GM19397 (cell line): ENCODE measurements at regions not wholly inside any gene's neighbourhood (a gene's known extent, or its start where the extent isn't known, plus 50 kb on each side); places are given as distances from the start of the nearest gene placed in this dataset.

Source experiments
- ATAC-seq: cut with Tn5 transposase; IDR thresholded peaks from one replicate; pipeline ENCODE4 v1.9.1; 2021; ENCODE audit warnings: mild to moderate bottlenecking, moderate library complexity; ENCODE audit not compliant: unreplicated experiment

DNA sequence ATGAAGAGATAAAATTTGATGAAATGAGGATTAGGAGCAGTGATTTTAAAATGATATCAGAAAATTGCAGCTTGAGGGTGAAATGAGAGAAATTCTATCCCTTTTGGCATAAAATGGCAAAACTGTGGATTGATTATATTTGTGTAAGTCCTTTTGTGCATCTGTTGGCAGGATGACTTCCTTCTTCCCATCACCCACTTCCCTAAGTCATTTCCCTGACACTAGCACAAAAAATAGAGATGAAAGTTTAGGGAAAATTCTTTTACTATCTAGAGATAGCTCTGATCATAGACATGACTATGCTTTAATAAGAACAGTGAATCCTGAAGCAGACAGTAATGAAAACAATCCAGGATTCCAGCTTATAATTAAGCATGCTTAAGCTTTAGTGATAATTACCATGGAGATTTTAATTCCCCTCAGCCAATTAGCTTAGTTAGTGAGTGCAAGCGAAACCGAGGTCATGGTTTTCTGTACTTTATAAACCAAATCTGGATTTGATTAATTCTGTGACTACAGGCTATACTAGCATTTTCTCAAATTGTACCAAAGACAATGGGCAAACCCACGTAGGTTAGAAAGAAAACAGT, 163.6 kb upstream of the TARS1 start:
- no peak for ATAC-seq

DNA sequence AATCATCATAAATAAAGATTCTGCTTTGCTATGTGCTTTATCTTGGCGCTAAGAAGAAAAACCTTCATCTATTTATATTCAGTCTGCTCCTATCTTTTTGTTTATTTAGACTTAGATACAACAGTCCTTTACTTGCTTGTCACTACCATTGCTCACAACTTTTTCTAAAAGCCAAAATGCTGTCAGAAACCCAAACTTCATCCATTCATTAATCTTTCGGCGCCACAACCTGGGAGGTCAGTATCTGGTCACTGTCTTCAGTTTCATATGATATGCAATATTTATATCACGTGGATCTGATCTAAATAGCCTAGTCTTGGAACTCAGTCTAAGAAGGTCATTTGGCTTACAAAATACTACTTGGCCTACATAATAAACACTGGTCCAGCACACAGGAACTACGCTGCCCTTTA, 159.3 kb upstream of the TARS1 start:
- ATAC-seq = no peak

DNA sequence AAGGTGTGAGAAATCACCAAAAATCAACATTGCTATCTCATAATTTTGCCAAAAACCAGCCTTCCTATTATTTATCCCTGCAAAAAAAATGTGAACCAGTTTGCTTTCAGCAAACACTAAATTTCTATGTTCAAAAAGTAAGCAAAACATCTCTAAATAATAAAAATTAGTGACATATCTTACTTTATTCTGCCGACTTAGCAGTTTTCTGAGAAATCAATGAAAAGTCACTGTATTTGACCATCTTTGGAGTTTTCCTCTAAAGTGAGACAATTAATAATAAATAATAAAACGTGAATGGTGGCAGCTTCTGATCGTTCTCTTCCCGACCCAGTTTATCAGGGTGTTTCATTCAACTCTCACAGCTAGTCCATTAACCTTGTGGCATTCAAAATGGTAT, 158.6 kb upstream of the TARS1 start:
- ATAC-seq = no peak

DNA sequence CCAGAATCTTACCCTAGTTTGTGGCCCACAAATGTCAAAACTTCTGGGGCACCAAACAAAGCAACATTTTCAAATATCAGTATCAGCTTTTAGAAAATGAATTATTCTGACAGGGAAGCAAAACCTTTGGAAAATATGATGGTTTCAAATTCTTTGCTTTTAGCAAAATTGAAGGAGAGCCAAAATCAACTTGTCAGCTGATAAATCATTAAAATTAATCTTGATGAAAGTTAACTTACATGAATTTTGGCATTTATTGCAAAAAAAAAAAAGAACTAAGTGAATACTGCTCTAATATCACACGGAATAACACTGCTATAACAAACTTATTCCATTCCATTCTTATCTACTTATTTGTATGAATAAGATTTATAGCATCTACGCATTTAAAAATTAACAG, 158.1 kb upstream of the TARS1 start:
- no peak for ATAC-seq

DNA sequence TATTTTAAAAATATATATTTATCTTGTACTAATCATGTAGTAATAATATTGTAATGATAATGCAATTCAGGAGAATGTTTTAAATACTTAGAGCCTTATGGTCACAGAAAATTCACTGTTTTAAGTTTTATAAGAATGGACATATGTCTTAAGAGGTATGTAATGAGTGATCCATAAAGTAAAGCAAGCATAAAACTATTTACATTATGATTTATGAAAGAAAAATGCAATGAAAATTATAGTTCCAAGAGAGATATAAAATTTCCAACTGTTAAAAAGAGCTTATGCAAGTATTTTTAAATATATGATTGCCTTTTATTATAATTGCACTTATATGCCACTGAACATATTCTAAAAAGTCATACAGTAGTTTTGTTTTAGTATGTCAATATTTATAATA, 157.5 kb upstream of the TARS1 start:
- no peak for ATAC-seq

DNA sequence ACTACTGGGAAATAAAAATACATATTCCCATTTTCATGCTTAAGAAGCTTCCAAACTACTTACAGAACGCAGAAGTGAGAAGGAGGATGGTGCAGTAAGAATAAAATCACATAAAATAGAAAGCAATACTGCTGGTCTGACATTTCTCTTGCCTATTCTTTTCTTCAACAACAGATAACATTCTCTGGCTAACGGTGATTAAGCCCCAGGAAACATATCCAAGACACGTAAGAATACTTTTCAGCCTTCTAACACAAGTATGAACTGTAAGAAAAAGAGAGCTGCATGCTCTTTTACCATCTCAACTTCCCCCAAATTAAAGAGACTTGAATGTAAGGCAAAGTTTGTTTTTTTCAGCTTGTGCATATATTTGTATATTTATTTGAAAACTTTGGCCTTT, 156.1 kb upstream of the TARS1 start:
- ATAC-seq = no peak

DNA sequence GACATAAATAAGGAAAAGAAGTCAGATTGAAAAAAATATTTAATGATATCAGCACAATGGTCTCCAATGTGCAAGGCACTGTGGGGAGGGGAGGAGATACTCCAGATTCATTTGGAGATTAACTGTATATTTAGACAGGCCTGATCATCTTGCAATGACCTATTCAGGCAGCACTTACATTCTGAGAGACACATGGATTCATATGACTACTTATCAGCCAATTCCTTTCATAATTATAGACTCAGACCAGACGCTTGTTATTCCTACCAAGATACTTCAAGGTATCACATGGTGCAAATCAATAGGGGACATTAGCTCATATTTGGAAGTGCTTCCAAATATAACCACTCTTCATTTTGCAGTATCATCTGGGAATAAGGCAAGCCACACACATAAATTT, 153.5 kb upstream of the TARS1 start:
- ATAC-seq = no peak

DNA sequence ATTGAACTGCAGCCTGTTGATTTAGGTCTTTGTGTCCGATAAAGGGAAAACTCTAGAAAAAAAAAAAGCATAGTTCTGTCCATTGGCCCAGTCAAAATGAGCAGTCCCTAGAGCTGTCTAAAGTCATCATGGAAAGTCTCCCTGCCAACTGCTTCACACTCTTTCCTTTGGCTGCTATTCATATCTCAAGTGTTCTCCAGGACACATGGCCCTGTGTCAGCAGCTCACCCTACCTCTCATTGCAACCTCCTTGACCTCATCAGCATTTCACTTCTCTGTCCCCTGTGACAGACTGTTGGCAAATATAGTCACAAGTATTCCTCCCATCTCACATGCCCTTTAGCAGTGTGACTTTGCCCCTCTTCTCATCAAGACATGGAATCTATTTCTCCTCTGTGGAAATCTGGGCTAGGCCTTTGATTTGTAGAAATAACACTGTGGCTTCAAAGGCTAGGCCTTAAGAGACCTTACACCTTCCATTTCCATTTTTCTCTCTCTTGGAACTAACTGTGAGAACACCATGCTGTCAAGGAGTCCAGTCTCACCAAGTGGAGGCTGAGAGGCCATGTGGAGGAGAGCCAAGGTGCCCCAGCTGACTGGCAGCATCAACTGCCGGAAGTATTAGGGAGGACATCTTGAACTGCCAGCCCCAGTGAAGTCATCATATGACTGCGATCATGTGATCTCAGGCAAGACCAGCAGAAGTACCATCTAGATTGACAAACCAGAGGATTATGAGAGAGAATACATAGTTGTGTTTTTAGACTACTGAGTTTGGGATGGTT, 149.4 kb upstream of the TARS1 start:
- ATAC-seq = no peak

DNA sequence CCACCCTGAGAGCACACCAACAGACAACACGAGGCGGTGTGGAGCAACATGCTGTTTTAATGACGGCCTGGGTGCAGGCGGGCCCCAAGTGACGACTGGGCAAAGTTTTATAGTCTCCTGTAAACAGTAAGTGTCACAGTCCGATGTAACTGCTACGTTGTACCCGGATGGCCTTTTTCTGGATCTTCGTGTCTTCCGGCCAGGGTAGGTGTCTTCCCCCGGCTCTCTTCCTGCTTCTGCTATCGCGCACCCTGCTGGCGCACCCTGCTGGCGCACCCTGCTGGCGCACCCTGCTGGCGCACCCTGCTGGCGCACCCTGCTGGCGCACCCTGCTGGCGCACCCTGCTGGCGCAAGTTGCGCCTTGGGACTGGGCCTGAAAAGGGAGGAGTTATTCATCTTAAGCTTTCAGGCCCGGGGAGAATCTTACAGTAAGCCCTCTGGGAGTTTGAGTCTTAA, 143.0 kb upstream of the TARS1 start:
- no peak for ATAC-seq

DNA sequence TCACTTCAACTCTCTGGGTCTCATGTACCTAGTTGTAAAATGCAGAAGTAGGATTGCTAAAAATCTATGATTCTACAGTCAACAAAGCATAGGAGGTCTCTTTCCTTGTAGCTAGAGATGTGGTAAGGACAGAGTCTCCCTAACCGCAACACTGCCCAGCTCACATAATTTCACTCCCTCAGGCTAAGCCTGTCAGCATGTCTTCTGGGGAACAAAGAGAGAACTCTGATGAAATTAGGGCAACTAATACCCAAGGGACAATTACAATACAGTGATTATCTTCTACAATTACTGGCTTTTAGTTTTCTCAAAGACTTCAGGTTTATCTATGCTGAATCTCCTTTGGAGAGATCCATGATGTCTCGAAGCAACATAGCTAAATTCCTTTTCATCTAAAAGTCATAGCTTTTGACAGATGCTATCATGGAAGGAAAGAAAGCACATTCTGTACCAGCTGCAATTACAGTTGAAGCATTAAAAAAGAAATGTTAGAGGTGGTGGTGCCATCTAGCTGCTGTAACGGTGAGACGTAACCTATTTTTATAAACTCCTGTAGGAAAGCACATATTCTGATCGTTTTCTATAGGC, 141.1 kb upstream of the TARS1 start:
- peak; percentile 43 for ATAC-seq

DNA sequence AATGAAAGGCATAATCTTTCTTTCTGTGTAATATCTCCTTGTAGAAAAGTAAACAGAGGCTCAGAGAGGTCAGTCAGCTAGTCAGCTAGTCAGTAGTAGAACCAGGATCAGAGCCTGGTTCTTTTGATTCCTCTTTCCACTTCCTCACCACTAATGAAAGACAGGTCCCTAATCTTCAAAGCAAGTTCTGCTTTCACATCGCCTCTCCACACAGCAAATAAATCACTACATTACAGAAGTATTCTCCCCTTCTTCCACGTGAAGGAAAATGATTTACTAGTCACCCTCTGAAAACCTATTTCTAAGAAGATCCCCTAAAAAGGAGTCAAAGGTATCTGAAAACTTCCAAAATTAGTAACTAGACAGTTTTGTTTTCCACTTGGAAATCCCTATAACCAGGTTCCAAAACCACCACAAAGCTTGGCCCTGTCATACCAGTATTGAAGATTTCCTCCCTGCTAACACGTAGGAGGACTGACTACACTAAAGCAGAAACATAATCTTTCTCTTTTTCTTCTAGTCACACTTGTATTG, 140.5 kb upstream of the TARS1 start:
- ATAC-seq = peak; percentile 65

DNA sequence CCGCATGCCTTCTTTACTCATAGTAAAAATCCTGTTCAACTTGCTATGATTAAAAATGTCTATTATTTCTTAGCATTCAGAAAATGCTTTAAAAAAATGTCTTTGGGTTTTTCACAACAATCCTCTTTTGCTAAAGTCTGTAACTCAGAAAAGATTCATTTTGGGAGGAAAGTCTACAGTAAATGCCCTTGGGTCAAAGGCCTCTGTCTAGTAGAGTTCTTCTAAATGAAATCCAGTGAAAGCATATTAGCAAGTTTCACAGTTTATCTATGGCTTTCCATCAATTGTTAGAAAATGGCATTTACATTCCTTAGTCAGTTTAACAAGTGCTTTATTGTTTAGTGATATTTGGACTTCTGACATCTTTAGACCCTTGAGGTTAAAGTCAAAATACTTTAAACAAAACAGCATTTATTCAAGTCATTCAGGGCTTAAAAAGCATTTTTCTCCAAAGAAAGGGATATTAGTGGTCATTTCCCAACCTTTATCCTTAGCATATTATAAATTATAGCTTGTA, 137.1 kb upstream of the TARS1 start:
- ATAC-seq = no peak

DNA sequence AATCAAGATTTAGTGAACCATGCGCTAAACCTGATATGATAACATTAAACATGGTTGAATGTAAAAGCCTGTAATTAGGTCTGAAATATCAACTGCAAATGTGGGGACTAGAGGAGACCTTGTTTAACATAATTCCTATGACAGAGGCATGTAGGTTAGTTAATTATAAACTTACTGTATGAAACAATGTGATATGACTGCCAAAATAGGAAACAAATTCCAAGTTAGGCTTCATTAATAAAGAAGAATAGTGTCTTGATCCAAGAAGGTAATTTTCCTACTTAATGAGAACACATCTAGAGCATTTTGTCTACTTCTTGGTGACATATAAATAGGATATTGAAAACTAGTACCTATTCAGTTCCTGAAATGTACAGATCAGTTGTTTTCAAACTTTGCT, 136.2 kb upstream of the TARS1 start:
- ATAC-seq = no peak

DNA sequence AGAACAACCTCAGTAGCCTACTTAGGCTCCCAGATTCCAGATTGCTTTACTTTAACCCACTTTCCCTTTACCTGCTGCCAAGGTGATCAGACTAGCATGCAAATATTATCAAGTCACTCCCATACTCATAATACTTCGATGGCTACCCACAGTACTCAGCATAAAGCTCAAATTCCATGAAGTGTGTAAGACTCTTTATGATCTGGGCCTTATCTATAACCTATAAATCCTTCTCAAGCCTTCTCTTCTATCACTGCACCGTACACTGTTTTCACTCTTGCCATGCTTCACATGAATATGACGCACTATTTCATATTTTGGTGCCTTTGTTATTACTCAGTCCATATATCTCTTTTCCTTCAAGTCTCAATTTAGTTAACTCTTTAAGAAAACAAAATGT, 135.2 kb upstream of the TARS1 start:
- no peak for ATAC-seq

DNA sequence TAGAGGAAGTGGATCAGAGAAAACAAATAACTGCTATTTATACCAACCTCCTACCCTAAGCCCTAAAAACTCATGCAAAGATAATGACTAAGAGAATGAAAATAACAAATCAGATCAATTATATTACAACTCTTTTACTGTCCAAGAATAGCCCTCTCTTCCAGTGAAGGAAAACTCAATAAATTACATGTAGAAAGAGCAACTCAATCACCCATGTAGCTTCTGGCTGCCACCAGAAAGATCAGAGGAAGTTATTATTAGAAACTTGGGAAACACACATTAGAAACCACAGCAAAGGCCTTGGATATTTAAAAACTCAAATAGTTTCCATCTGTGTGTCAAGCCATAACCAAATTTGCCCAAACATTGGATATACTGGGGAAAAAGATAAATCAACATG, 134.0 kb upstream of the TARS1 start:
- no peak for ATAC-seq

DNA sequence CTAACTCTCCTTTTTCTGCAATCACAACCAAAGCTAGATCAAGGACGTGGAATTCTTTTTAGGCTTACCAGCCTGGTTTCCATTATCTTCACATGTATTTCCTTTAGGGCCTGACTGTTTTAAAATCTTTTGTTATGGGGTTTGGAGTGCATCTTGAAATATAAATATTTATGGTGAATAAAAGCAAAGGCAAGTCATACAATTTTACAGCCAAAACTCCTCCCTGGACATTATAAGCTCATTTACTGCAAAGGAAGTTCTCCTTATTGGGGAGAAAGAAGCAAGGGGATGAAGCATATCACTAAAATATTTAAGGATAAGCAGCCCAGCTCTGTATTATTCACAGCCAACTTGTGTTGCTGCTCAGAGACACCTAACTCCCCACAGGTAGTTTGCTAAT, 132.2 kb upstream of the TARS1 start:
- no peak for ATAC-seq

DNA sequence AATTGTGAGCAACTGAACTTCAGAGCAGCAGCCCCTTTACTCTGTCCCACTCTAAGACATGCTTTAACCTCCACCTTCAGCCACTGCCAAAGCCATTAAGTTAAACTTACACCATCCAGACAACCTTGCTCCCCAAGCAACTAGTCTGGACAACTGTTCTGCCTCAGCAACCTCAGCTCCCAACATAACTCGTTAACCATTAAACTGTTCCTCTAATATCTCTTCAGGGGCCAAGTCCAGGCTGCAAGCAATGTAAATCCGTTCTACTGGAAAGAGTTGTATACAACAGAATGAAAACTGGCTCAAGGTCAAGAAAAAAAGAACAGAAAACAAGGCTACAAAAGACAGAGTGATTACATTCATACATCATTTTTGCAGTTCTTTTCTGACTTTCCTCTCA, 131.7 kb upstream of the TARS1 start:
- no peak for ATAC-seq

DNA sequence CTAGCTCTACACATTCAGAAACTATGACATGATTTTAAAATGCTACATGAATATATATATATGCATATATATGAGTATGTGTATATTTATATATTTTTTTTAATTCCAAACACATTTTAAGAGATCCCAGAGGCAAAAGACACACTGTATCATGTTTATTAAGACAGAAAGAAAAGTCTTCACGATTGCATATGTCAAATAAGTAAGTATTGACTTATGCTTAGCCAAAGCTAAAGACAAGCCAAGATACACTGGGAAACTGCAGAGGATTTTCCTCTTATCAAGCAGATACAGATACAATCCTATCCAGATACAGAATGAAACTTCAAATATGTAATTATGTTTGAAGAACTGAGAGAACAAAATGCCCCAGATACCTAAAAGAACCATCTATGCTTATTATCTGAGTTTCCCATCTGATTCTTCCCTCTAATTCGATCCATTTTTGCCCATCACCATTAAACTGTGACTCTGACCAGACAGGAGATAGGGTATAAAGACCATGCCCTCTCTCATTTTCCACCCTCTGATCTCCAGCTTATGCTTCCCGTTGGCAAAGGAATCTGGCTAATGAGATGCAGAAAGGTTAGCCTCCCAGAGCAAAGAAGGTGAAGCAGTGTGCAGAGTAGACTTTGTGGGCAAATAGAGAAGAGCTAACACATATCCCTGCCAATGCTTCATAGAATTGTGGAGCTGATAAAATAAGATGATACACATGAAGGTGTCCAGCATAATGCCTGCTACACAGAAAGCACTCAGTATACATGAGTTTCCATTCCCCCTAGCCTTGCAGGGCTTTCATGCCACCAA, 131.0 kb upstream of the TARS1 start:
- ATAC-seq = no peak

DNA sequence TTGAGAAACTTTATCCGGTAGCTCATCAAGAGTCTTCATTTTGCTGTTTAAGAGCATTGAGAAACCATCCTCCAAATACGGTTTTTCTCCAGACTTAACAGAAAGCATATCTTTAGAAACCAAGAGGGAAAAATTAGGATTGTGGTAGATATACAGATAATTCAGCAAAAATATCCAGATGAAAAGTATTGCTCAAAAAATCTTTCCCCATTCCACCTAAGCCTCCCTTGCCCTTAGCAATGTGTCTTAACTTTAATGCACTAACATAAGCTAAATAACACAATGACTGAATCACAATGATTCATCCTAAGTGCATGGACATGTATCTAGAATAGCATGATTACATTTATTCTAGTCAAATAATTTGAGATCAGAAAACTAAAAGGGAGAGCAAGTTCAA, 130.3 kb upstream of the TARS1 start:
- no peak for ATAC-seq

DNA sequence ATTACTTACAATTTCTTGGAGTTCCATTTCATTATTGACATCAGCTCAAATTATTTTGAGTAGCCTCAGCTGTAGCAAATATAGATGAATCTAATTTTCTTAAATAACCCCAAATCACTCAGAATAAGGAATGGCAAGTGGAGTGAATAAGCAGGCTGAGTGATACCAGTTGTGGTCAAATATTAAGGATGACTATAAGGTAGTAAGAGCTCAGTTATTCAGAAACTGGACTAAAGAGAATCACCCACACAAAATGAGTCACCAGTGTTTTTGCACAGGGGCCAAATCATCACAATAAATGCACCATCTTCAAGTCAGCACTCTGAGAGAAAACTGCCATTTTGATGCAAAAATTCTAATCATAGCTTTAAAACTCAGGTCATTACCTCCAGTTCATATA, 128.9 kb upstream of the TARS1 start:
- no peak for ATAC-seq
